BLaER1 treated with 17β-estradiol and CSF1 and Interleukin-3, amounts not matched to agents 10 nM and 100 nM (cell line): ENCODE measurements at regions not wholly inside any gene's neighbourhood (a gene's known extent, or its start where the extent isn't known, plus 50 kb on each side); places are given as distances from the start of the nearest gene placed in this dataset.
"Not testable (repeated sequence)": the region's sequence is repeated elsewhere in the genome, so short reads cannot be mapped to it uniquely, and the experiment has no call there.

Experiments used
- H3K27ac ChIP-seq, 11 experiments: shearing (Covaris generic); formaldehyde crosslinking; 2 replicates each; pipeline ENCODE4 v1.8.1; 2022
- H3K27me3 ChIP-seq, 11 experiments: shearing (Covaris generic); formaldehyde crosslinking; 2 replicates each; pipeline ENCODE4 v1.8.1; 2022
- H3K36me3 ChIP-seq, 11 experiments: shearing (Covaris generic); formaldehyde crosslinking; 2 replicates each; pipeline ENCODE4 v1.8.1; 2022
- H3K4me1 ChIP-seq, 10 experiments: shearing (Covaris generic); formaldehyde crosslinking; 2 replicates each; pipeline ENCODE4 v1.8.1; 2022
- H3K4me2 ChIP-seq, 11 experiments: shearing (Covaris generic); formaldehyde crosslinking; 2 replicates each; pipeline ENCODE4 v1.8.1; 2022
- H3K4me3 ChIP-seq, 10 experiments: shearing (Covaris generic); formaldehyde crosslinking; 2 replicates each; pipeline ENCODE4 v1.8.1; 2022
- H3K9ac ChIP-seq, 11 experiments: shearing (Covaris generic); formaldehyde crosslinking; 2 replicates each; pipeline ENCODE4 v1.8.1; 2022
- H3K9me3 ChIP-seq, 11 experiments: shearing (Covaris generic); formaldehyde crosslinking; replicated peaks in 1 of 11; 2 replicates each; pipeline ENCODE4 v1.8.1; 2022
- H4K20me1 ChIP-seq, 11 experiments: shearing (Covaris generic); formaldehyde crosslinking; 2 replicates each; pipeline ENCODE4 v1.8.1; 2022
- Cebpa-rat ChIP-seq, 11 experiments: shearing (Covaris generic); IDR thresholded peaks; 2 replicates each; pipeline ENCODE4 v1.8.1; 2022

GRCh38 chr18:22064581-22064980, 104.8 kb upstream of the GATA6 start:
- Histone ChIP-seq H3K27ac (no peak overlapping the region), H4K20me1 (no peaks in the 10 kb centered on the region)
- no peak for TF ChIP-seq Cebpa-rat (IDR thresholded peaks at IDR 0.05)

GRCh38 chr18:22065311-22065710, 104.1 kb upstream of the GATA6 start:
- no peak overlapping the region for H3K4me3 ChIP-seq
- no peaks in the 10 kb centered on the region for H4K20me1 ChIP-seq
- H3K27ac ChIP-seq: no peak overlapping the region
- H3K4me2 ChIP-seq: no peak overlapping the region
- no peaks in the 10 kb centered on the region for H3K36me3 ChIP-seq
- H3K9me3 ChIP-seq: peaks cover 0 to 17% (median 0%) of the 10 kb centered on the region in 11 experiments; a peak in 3 of 22 replicates
- H3K4me1 ChIP-seq: no peaks in the 10 kb centered on the region
- no peak overlapping the region for H3K9ac ChIP-seq
- TF ChIP-seq Cebpa-rat (IDR thresholded peaks at IDR 0.05): no peak
- no peaks in the 10 kb centered on the region for H3K27me3 ChIP-seq

More at GRCh38 chr18:22064581-22064980, 104.8 kb upstream of the GATA6 start:
- H3K9ac ChIP-seq: no peak overlapping the region
- no peaks in the 10 kb centered on the region for H3K27me3 ChIP-seq
- H3K36me3 ChIP-seq: no peaks in the 10 kb centered on the region
- H3K9me3 ChIP-seq: peaks cover 0 to 16% (median 0%) of the 10 kb centered on the region in 11 experiments; a peak in 3 of 22 replicates
- no peak overlapping the region for H3K4me3 ChIP-seq
- H3K4me2 ChIP-seq: no peak overlapping the region
- H3K4me1 ChIP-seq: no peaks in the 10 kb centered on the region

GRCh38 chr18:22066083-22066485, 103.3 kb upstream of the GATA6 start:
- no peak for TF ChIP-seq Cebpa-rat (IDR thresholded peaks at IDR 0.05)
- no peaks in the 10 kb centered on the region for H3K27me3 ChIP-seq
- H3K4me1 ChIP-seq: no peaks in the 10 kb centered on the region
- no peaks in the 10 kb centered on the region for H4K20me1 ChIP-seq
- H3K4me3 ChIP-seq: no peak overlapping the region
- no peak overlapping the region for H3K27ac ChIP-seq
- H3K36me3 ChIP-seq: no peaks in the 10 kb centered on the region
- no peak overlapping the region for H3K9ac ChIP-seq
- no peak overlapping the region for H3K4me2 ChIP-seq
- H3K9me3 ChIP-seq: peaks cover 0 to 17% (median 0%) of the 10 kb centered on the region in 11 experiments; a peak in 3 of 22 replicates

GRCh38 chr18:22067109-22067508, 102.3 kb upstream of the GATA6 start:
- H3K9ac ChIP-seq: no peak overlapping the region
- no peaks in the 10 kb centered on the region for H3K27me3 ChIP-seq
- H3K4me1 ChIP-seq: no peaks in the 10 kb centered on the region
- H3K36me3 ChIP-seq: no peaks in the 10 kb centered on the region
- no peak overlapping the region for H3K4me3 ChIP-seq
- H3K9me3 ChIP-seq: peaks cover 0 to 17% (median 0%) of the 10 kb centered on the region in 11 experiments; a peak in 3 of 22 replicates
- H3K4me2 ChIP-seq: no peak overlapping the region
- H4K20me1 ChIP-seq: no peaks in the 10 kb centered on the region
- no peak overlapping the region for H3K27ac ChIP-seq
- no peak for TF ChIP-seq Cebpa-rat (IDR thresholded peaks at IDR 0.05)

- Histone ChIP-seq H3K9ac (no peak overlapping the region), H3K4me2 (no peak overlapping the region), H3K27me3 (no peaks in the 10 kb centered on the region), H3K9me3 (peaks cover 0 to 17% (median 0%) of the 10 kb centered on the region in 11 experiments; a peak in 3 of 22 replicates), H3K27ac (no peak overlapping the region), H3K36me3 (no peaks in the 10 kb centered on the region), H4K20me1 (no peaks in the 10 kb centered on the region), H3K4me3 (no peak overlapping the region), H3K4me1 (no peaks in the 10 kb centered on the region)
- no peak for TF ChIP-seq Cebpa-rat (IDR thresholded peaks at IDR 0.05)
Measured at GRCh38 chr18:22067682-22068081, 101.7 kb upstream of the GATA6 start.

GRCh38 chr18:22068784-22069183, 100.6 kb upstream of the GATA6 start:
- H4K20me1 ChIP-seq, H3K4me2 ChIP-seq, H3K27ac ChIP-seq, H3K27me3 ChIP-seq, H3K4me1 ChIP-seq, H3K4me3 ChIP-seq, H3K9ac ChIP-seq, H3K36me3 ChIP-seq: not testable (repeated sequence)
- peaks cover 0 to 17% (median 0%) of the 10 kb centered on the region in 11 experiments; a peak in 3 of 22 replicates for H3K9me3 ChIP-seq

- Histone ChIP-seq H3K27me3 (no peaks in the 10 kb centered on the region), H3K4me2 (no peak overlapping the region), H3K4me1 (no peaks in the 10 kb centered on the region), H3K27ac (no peak overlapping the region), H3K4me3 (no peak overlapping the region), H4K20me1 (no peaks in the 10 kb centered on the region), H3K9ac (no peak overlapping the region), H3K9me3 (peaks cover 0 to 17% (median 0%) of the 10 kb centered on the region in 11 experiments; a peak in 3 of 22 replicates), H3K36me3 (no peaks in the 10 kb centered on the region)
- no peak for TF ChIP-seq Cebpa-rat (IDR thresholded peaks at IDR 0.05)
Measured at GRCh38 chr18:22069916-22070315, 99.5 kb upstream of the GATA6 start.

- no peaks in the 10 kb centered on the region for H3K4me1 ChIP-seq
- no peak overlapping the region for H3K27ac ChIP-seq
- H3K27me3 ChIP-seq: no peaks in the 10 kb centered on the region
- TF ChIP-seq Cebpa-rat (IDR thresholded peaks at IDR 0.05): no peak
- H3K36me3 ChIP-seq: no peaks in the 10 kb centered on the region
- peaks cover 0 to 13% (median 0%) of the 10 kb centered on the region in 11 experiments; a peak in 3 of 22 replicates for H3K9me3 ChIP-seq
- H3K9ac ChIP-seq: no peak overlapping the region
- no peaks in the 10 kb centered on the region for H4K20me1 ChIP-seq
- no peak overlapping the region for H3K4me3 ChIP-seq
- no peak overlapping the region for H3K4me2 ChIP-seq
Measured at GRCh38 chr18:22073411-22073810, 96.0 kb upstream of the GATA6 start.

- Histone ChIP-seq H3K27me3 (no peaks in the 10 kb centered on the region), H3K9ac (no peak overlapping the region), H3K4me3 (no peak overlapping the region), H3K4me1 (no peaks in the 10 kb centered on the region), H3K36me3 (no peaks in the 10 kb centered on the region), H3K4me2 (no peak overlapping the region), H3K9me3 (peaks cover 0 to 3% (median 0%) of the 10 kb centered on the region in 11 experiments; a peak in 2 of 22 replicates), H4K20me1 (no peaks in the 10 kb centered on the region), H3K27ac (no peak overlapping the region)
- TF ChIP-seq Cebpa-rat (IDR thresholded peaks at IDR 0.05): no peak
Measured at GRCh38 chr18:22074282-22075070, 94.9 kb upstream of the GATA6 start.

GRCh38 chr18:22080035-22080434, 89.4 kb upstream of the GATA6 start:
- Histone ChIP-seq H3K4me2 (no peak overlapping the region), H3K4me3 (no peak overlapping the region), H4K20me1 (no peaks in the 10 kb centered on the region), H3K9me3 (peaks cover 0 to 9% (median 0%) of the 10 kb centered on the region in 11 experiments; a peak in 2 of 22 replicates), H3K27me3 (no peaks in the 10 kb centered on the region), H3K36me3 (no peaks in the 10 kb centered on the region), H3K27ac (no peak overlapping the region), H3K4me1 (no peaks in the 10 kb centered on the region), H3K9ac (no peak overlapping the region)
- TF ChIP-seq Cebpa-rat (IDR thresholded peaks at IDR 0.05): no peak
